ENCODE measurements at regions not wholly inside any gene's neighbourhood (a gene's known extent, or its start where the extent isn't known, plus 50 kb on each side); places are given as distances from the start of the nearest gene placed in this dataset.

- no peak for DNase-seq (ENCODE audit: low read depth, low spot score)
- TF ChIP-seq CTCF (IDR thresholded peaks at IDR 0.05; ENCODE audit: low read depth, low read length), result no peak
- in situ Hi-C loops (cut with HindIII; ENCODE audit: low sequenced_read_pairs), result no loop called here
- no peak overlapping the region for H3K4me3 ChIP-seq (ENCODE audit: low read depth, low read length)
Observed at GRCh38 chr15:31263751-31264558, 62.7 kb upstream of the KLF13 start.

GRCh38 chr15:31264559-31265089, 62.0 kb upstream of the KLF13 start:
- in situ Hi-C loops (cut with HindIII; ENCODE audit: low sequenced_read_pairs), result no loop called here
- no peak overlapping the region for H3K4me3 ChIP-seq (ENCODE audit: low read depth, low read length)
- no peak for DNase-seq (ENCODE audit: low read depth, low spot score)
- TF ChIP-seq CTCF (IDR thresholded peaks at IDR 0.05; ENCODE audit: low read depth, low read length), result no peak

- no peak for TF ChIP-seq CTCF (IDR thresholded peaks at IDR 0.05; ENCODE audit: low read depth, low read length)
- no peak for DNase-seq (ENCODE audit: low read depth, low spot score)
- in situ Hi-C loops (cut with HindIII; ENCODE audit: low sequenced_read_pairs), result no loop called here
- no peak overlapping the region for H3K4me3 ChIP-seq (ENCODE audit: low read depth, low read length)
Observed at GRCh38 chr15:31265090-31265870, 61.4 kb upstream of the KLF13 start.

- in situ Hi-C loops (cut with HindIII; ENCODE audit: low sequenced_read_pairs), result no loop called here
- no peak for TF ChIP-seq CTCF (IDR thresholded peaks at IDR 0.05; ENCODE audit: low read depth, low read length)
- H3K4me3 ChIP-seq (ENCODE audit: low read depth, low read length), result no peak overlapping the region
- no peak for DNase-seq (ENCODE audit: low read depth, low spot score)
Observed at GRCh38 chr15:31265871-31266711, 60.5 kb upstream of the KLF13 start.

GRCh38 chr15:31266712-31267111, 59.9 kb upstream of the KLF13 start:
- no peak for TF ChIP-seq CTCF (IDR thresholded peaks at IDR 0.05; ENCODE audit: low read depth, low read length)
- DNase-seq (ENCODE audit: low read depth, low spot score), result no peak
- in situ Hi-C loops (cut with HindIII; ENCODE audit: low sequenced_read_pairs), result no loop called here
- H3K4me3 ChIP-seq (ENCODE audit: low read depth, low read length), result no peak overlapping the region
